HepG2 (cell line): ENCODE measurements at regions not wholly inside any gene's neighbourhood (a gene's known extent, or its start where the extent isn't known, plus 50 kb on each side); places are given as distances from the start of the nearest gene placed in this dataset.

ENCODE experiments used
- ATAC-seq: fragments of 200-7000 bp; cut with Tn5 transposase; 3 replicates; pipeline ENCODE4 v1.9.1; 2020; ENCODE audit warnings: mild to moderate bottlenecking, moderate library complexity
- BruUV-seq: library from RNA; stranded (reverse); fragments of 400-500 nt; replicated peaks from 2 replicates; lab custom pipeline; 2021; lab: Mats Ljungman, UMichigan
- CTCF ChIA-PET: fragments of 300-600 bp; formaldehyde crosslinking; extraction: SDS; loops from one replicate; lab custom pipeline; 2021; ENCODE audit warnings: low total read pairs, inconsistent platforms, low intra/inter-chr PET ratio; lab: Yijun Ruan, JAX
- POLR2A ChIA-PET: fragments of 350-600 bp; sonication (Branson Sonifier 250); formaldehyde crosslinking; loops from one replicate; lab custom pipeline; 2020; ENCODE audit warnings: antibody characterized with exemption, inconsistent platforms; lab: Yijun Ruan, JAX
- DNase-seq: peaks from one replicate; pipeline ENCODE4 v3.0.0-alpha.2; 2015; ENCODE audit warnings: low spot score
- FAIRE-seq: peaks from 3 replicates; lab custom pipeline; 2011; peaks lifted over from hg19 to GRCh38; lab: Jason Lieb, UNC
- H2AFZ ChIP-seq: one replicate; pipeline ENCODE4 v1.6.1; 2011; ENCODE audit warnings: low read length, inconsistent platforms
- H3K27ac ChIP-seq: fragments of 300-600 bp; 3 replicates; pipeline ENCODE4 v1.8.0; 2011; ENCODE audit warnings: mixed run types, mild to moderate bottlenecking, mixed read lengths, low read length, inconsistent platforms; ENCODE audit not compliant: insufficient read depth; ENCODE audit errors: extremely low read length
- H3K27me3 ChIP-seq, 2 experiments: fragments of 200-600 bp in 1 of 2; 2 replicates in 1 of 2; 3 replicates in 1 of 2; pipeline versions ENCODE4 v1.6.0 to v1.8.0; 2011; ENCODE audit warnings: low read length in 2 of 2, mild to moderate bottlenecking in 2 of 2, moderate library complexity in 2 of 2, inconsistent platforms in 1 of 2; ENCODE audit not compliant: insufficient read depth in 2 of 2, control insufficient read depth in 1 of 2
- H3K36me3 ChIP-seq, 2 experiments: fragments of 200-600 bp in 1 of 2; replicated peaks in 1 of 2; 2 replicates in 1 of 2; 3 replicates in 1 of 2; pipeline versions ENCODE4 v1.5.1 to v1.8.0; 2011; ENCODE audit warnings: low read length in 2 of 2, inconsistent platforms in 1 of 2; ENCODE audit not compliant: insufficient read depth in 2 of 2, control insufficient read depth in 1 of 2
- H3K4me1 ChIP-seq: 2 replicates; pipeline ENCODE4 v1.5.1; 2012; ENCODE audit warnings: low read length, inconsistent platforms; ENCODE audit not compliant: insufficient read depth
- H3K4me2 ChIP-seq: 2 replicates; pipeline ENCODE4 v1.6.0; 2011; ENCODE audit warnings: low read depth, low read length, inconsistent platforms
- H3K4me3 ChIP-seq, 3 experiments: fragments of 200-600 bp in 1 of 3; sonication (generic), shearing (Covaris generic) in 1 of 3; replicated peaks in 1 of 3; 2 replicates each; pipeline ENCODE4 v1.5.1; 2011 to 2016; ENCODE audit warnings: low read length in 3 of 3, inconsistent platforms in 2 of 3, low read depth in 2 of 3, mild to moderate bottlenecking in 2 of 3, control low read depth in 1 of 3, mixed read lengths in 1 of 3; ENCODE audit not compliant: insufficient read depth in 1 of 3
- H3K79me2 ChIP-seq: one replicate; pipeline ENCODE4 v1.6.1; 2011; ENCODE audit warnings: low read length, inconsistent platforms; ENCODE audit not compliant: insufficient read depth
- H3K9ac ChIP-seq: 2 replicates; pipeline ENCODE4 v1.6.0; 2011; ENCODE audit warnings: mild to moderate bottlenecking, low read depth, low read length, inconsistent platforms; ENCODE audit not compliant: insufficient read depth
- H3K9me3 ChIP-seq: 2 replicates; pipeline ENCODE4 v1.5.1; 2012; ENCODE audit warnings: mild to moderate bottlenecking, low read length
- H4K20me1 ChIP-seq: 2 replicates; pipeline ENCODE4 v1.6.0; 2011; ENCODE audit warnings: inconsistent platforms, mild to moderate bottlenecking, low read length, moderate library complexity; ENCODE audit not compliant: insufficient read depth
- CBFB ChIP-seq: sonication (generic); formaldehyde crosslinking; IDR thresholded peaks from 2 replicates; pipeline ENCODE4 v1.4.0; 2020; ENCODE audit warnings: missing genetic modification reagents
- HMG20B ChIP-seq: conservative IDR thresholded peaks from 2 replicates; pipeline ENCODE4 v1.6.1; 2016; ENCODE audit warnings: missing genetic modification reagents, missing compliant biosample characterization
- JUNB ChIP-seq: sonication (generic); formaldehyde crosslinking; IDR thresholded peaks from 2 replicates; pipeline ENCODE4 v1.8.0; 2022; ENCODE audit warnings: missing genetic modification reagents, mild to moderate bottlenecking, borderline replicate concordance
- MAFF ChIP-seq: IDR thresholded peaks from 2 replicates; pipeline ENCODE4 v1.6.1; 2011; ENCODE audit warnings: low read depth, low read length, improper control_type of control experiment
- MAFK ChIP-seq, 2 experiments: IDR thresholded peaks in 1 of 2; conservative IDR thresholded peaks in 1 of 2; 2 replicates each; pipeline ENCODE4 v1.6.1; 2011; ENCODE audit warnings: improper control_type of control experiment in 2 of 2, low read length in 2 of 2
- NFRKB ChIP-seq: fragments of 450-650 bp; IDR thresholded peaks from 2 replicates; pipeline ENCODE4 v1.6.1; 2017
- SRSF9 ChIP-seq: fragments of 200-400 bp; formaldehyde crosslinking; IDR thresholded peaks from 2 replicates; pipeline ENCODE4 v1.6.1; 2018; ENCODE audit warnings: borderline replicate concordance, mild to moderate bottlenecking, low read depth, low read length; ENCODE audit not compliant: insufficient read depth, poor library complexity, severe bottlenecking
- TSC22D2 ChIP-seq: sonication (generic); formaldehyde crosslinking; IDR thresholded peaks from 2 replicates; pipeline ENCODE4 v1.5.1; 2020; ENCODE audit warnings: missing genetic modification reagents, mild to moderate bottlenecking, borderline replicate concordance
- ZNF263 ChIP-seq: sonication (generic); formaldehyde crosslinking; IDR thresholded peaks from 2 replicates; pipeline ENCODE4 v1.4.0; 2020; ENCODE audit warnings: missing genetic modification reagents
- ZNF326 ChIP-seq: sonication (generic); formaldehyde crosslinking; IDR thresholded peaks from 2 replicates; pipeline ENCODE4 v1.4.0; 2020; ENCODE audit warnings: missing genetic modification reagents, borderline replicate concordance
- ZNF329 ChIP-seq: sonication (generic); formaldehyde crosslinking; IDR thresholded peaks from 2 replicates; pipeline ENCODE4 v1.9.0; 2021; ENCODE audit warnings: low read depth, mild to moderate bottlenecking, missing genetic modification reagents
- ZNF75D ChIP-seq: sonication (generic); formaldehyde crosslinking; IDR thresholded peaks from 2 replicates; pipeline ENCODE4 v1.8.1; 2023; ENCODE audit warnings: missing genetic modification reagents, mild to moderate bottlenecking, borderline replicate concordance
- ZSCAN25 ChIP-seq: sonication (generic); formaldehyde crosslinking; IDR thresholded peaks from 2 replicates; pipeline ENCODE4 v1.8.0; 2022; ENCODE audit warnings: mild to moderate bottlenecking, missing genetic modification reagents
- WGBS: methylation state at CpG from one replicate; pipeline ENCODE4 v1.1.6; 2017; ENCODE audit warnings: low lambda C conversion rate; 5-methylcytosine and 5-hydroxymethylcytosine counted together
- in situ Hi-C: cut with HindIII; loops from 2 replicates; pipeline ENCODE4 v1.10.0; 2017; ENCODE audit warnings: low pct_unique_long_range_greater_than_20kb; ENCODE audit not compliant: extremely low pct_ligation_motif_present
- intact Hi-C: fragments of 100-400 bp; cut with micrococcal nuclease; formaldehyde crosslinking; loops from one replicate; pipeline ENCODE4 v1.10.0; 2022; ENCODE audit not compliant: unreplicated experiment
- TF ChIP-seq, protein P1 (sequence below): sonication (generic); formaldehyde crosslinking; IDR thresholded peaks from 2 replicates; pipeline ENCODE4 v1.4.0; 2020; ENCODE audit warnings: missing genetic modification reagents, borderline replicate concordance
- TF ChIP-seq, protein P2 (sequence below): sonication (generic); formaldehyde crosslinking; IDR thresholded peaks from 2 replicates; pipeline ENCODE4 v1.9.0; 2021; ENCODE audit warnings: missing genetic modification reagents, borderline replicate concordance

DNA sequence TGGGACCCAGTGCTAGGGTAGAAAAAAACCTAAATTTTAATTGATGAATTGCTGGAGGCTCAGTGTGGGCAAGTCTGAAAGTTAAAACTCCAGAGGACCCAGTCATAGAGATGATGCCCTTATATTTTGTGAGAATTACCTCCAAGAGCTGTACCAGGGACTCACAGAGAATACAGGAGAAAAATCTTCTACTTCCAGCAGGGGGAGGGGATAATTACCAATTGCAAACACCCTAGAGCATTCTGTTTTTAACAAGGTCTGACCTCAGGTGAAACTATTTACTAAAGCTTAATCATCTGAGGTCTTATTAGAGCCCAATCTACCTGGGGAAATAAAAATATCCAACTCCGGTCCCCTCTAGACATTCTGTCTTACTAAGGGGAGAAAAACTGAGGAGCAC lies 994.7 kb upstream of the MIR17HG start (continued):
- no peak for TF ChIP-seq SRSF9
- TF ChIP-seq, protein P1, sequence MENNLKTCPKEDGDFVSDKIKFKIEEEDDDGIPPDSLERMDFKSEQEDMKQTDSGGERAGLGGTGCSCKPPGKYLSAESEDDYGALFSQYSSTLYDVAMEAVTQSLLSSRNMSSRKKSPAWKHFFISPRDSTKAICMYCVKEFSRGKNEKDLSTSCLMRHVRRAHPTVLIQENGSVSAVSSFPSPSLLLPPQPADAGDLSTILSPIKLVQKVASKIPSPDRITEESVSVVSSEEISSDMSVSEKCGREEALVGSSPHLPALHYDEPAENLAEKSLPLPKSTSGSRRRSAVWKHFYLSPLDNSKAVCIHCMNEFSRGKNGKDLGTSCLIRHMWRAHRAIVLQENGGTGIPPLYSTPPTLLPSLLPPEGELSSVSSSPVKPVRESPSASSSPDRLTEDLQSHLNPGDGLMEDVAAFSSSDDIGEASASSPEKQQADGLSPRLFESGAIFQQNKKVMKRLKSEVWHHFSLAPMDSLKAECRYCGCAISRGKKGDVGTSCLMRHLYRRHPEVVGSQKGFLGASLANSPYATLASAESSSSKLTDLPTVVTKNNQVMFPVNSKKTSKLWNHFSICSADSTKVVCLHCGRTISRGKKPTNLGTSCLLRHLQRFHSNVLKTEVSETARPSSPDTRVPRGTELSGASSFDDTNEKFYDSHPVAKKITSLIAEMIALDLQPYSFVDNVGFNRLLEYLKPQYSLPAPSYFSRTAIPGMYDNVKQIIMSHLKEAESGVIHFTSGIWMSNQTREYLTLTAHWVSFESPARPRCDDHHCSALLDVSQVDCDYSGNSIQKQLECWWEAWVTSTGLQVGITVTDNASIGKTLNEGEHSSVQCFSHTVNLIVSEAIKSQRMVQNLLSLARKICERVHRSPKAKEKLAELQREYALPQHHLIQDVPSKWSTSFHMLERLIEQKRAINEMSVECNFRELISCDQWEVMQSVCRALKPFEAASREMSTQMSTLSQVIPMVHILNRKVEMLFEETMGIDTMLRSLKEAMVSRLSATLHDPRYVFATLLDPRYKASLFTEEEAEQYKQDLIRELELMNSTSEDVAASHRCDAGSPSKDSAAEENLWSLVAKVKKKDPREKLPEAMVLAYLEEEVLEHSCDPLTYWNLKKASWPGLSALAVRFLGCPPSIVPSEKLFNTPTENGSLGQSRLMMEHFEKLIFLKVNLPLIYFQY (CRISPR knock-in tag) = no peak
- TF ChIP-seq, protein P2, sequence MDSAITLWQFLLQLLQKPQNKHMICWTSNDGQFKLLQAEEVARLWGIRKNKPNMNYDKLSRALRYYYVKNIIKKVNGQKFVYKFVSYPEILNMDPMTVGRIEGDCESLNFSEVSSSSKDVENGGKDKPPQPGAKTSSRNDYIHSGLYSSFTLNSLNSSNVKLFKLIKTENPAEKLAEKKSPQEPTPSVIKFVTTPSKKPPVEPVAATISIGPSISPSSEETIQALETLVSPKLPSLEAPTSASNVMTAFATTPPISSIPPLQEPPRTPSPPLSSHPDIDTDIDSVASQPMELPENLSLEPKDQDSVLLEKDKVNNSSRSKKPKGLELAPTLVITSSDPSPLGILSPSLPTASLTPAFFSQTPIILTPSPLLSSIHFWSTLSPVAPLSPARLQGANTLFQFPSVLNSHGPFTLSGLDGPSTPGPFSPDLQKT = no peak

GRCh38 chr13:90355162-90355751 lies 992.2 kb upstream of the MIR17HG start:
- POLR2A ChIA-PET = no interaction called here
- FAIRE-seq = no peak
- ATAC-seq = no peak

More at GRCh38 chr13:90355162-90355751, 992.2 kb upstream of the MIR17HG start:
- no peaks in the 10 kb centered on the region for H4K20me1 ChIP-seq
- H3K4me1 ChIP-seq = no peaks in the 10 kb centered on the region
- H2AFZ ChIP-seq = no peak overlapping the region
- no TSS peak for BruUV-seq
- no peaks in the 10 kb centered on the region for H3K27me3 ChIP-seq
- CTCF ChIA-PET = no interaction called here
- in situ Hi-C loops (no loop called here), intact Hi-C loops (no loop called here)
- no peak for DNase-seq
- TF ChIP-seq JUNB (CRISPR knock-in tag) = no peak
- no peak for TF ChIP-seq ZSCAN25
- TF ChIP-seq CBFB = no peak
- no peak for TF ChIP-seq TSC22D2 (CRISPR knock-in tag)
- no peak for TF ChIP-seq HMG20B (CRISPR knock-in tag)
- TF ChIP-seq ZNF329 (CRISPR knock-in tag) = no peak
- peak; percentile 18 to 76; a peak in 3 of 4 replicates for TF ChIP-seq MAFK (conservative IDR thresholded peaks at IDR 0.05 in 1 of 2, IDR thresholded peaks at IDR 0.05 in 1 of 2; ENCODE audit: low read length in 2 of 2)
- no peak for TF ChIP-seq ZNF326 (CRISPR knock-in tag)
- no peak for TF ChIP-seq NFRKB
- peak; percentile 51; the same call in 1 of the 2 replicates for TF ChIP-seq MAFF
- no peak for TF ChIP-seq ZNF75D (CRISPR knock-in tag)
- TF ChIP-seq ZNF263 (CRISPR knock-in tag) = no peak
- WGBS = 5% methylated on average over 1 of the region's 1 CpG
- H3K9me3 ChIP-seq = peaks cover 49% of the 10 kb centered on the region
- H3K4me2 ChIP-seq = no peak overlapping the region
- H3K36me3 ChIP-seq = no peaks in the 10 kb centered on the region
- no peak overlapping the region for H3K27ac ChIP-seq
- no peak overlapping the region for H3K4me3 ChIP-seq
- no peaks in the 10 kb centered on the region for H3K79me2 ChIP-seq
- no peak overlapping the region for H3K9ac ChIP-seq
